ENCODE measurements at regions not wholly inside any gene's neighbourhood (a gene's known extent, or its start where the extent isn't known, plus 50 kb on each side); places are given as distances from the start of the nearest gene placed in this dataset.

- no peaks in the 10 kb centered on the region for H3K9me3 ChIP-seq (replicated peaks in 1 of 3)
- DNase-seq = no peak
- peaks cover 19 to 35% of the 10 kb centered on the region in 2 donors for H3K4me1 ChIP-seq (replicated peaks in 1 of 2)
- TF ChIP-seq, protein P1, sequence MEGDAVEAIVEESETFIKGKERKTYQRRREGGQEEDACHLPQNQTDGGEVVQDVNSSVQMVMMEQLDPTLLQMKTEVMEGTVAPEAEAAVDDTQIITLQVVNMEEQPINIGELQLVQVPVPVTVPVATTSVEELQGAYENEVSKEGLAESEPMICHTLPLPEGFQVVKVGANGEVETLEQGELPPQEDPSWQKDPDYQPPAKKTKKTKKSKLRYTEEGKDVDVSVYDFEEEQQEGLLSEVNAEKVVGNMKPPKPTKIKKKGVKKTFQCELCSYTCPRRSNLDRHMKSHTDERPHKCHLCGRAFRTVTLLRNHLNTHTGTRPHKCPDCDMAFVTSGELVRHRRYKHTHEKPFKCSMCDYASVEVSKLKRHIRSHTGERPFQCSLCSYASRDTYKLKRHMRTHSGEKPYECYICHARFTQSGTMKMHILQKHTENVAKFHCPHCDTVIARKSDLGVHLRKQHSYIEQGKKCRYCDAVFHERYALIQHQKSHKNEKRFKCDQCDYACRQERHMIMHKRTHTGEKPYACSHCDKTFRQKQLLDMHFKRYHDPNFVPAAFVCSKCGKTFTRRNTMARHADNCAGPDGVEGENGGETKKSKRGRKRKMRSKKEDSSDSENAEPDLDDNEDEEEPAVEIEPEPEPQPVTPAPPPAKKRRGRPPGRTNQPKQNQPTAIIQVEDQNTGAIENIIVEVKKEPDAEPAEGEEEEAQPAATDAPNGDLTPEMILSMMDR (IDR thresholded peaks at IDR 0.05) = no peak
- TF ChIP-seq POLR2A (IDR thresholded peaks at IDR 0.05) = no peak
- intact Hi-C loops (cut with DNase I) = loop anchor here in 1 of 2 donors (10.0 kb wide), 1 partner anchor 699 kb away; the partner anchor contains the start of gene CITED2
- H3K27ac ChIP-seq = no peak overlapping the region
- H3K36me3 ChIP-seq (replicated peaks in 1 of 2) = no peaks in the 10 kb centered on the region
- no peaks in the 10 kb centered on the region for H3K27me3 ChIP-seq
- no peak overlapping the region for H3K4me3 ChIP-seq
- WGBS, 4 donors = 68 to 78% (median 69%) methylated on average over 3 of the region's 3 CpGs
Measured at GRCh38 chr6:140073456-140073855, 699.0 kb upstream of the CITED2 start.

DNA sequence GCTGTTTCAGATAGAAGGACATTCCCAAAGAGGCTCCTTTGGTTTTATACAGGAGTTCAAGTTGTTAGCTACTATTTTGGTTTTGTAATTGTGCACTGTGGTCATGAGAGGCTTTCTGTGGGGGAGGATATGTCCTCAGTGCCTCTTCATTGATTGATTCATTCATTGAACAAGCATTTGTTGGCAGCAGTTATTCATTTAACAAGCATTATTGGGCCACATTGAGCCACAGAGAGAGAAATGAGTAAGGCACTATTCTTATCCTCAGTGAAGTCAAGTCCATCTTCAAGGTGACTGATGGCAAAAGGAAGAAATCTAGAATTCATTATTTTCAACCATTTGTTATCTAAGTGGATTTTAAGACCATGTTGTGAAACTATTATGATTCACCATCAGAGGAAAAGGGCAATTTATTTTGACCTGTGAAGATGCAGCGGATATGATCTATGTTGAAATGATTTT lies 697.2 kb upstream of the CITED2 start:
- Histone ChIP-seq H3K27me3 (no peaks in the 10 kb centered on the region), H3K4me3 (no peak overlapping the region), H3K4me1 (replicated peaks in 1 of 2) (peaks cover 15 to 27% of the 10 kb centered on the region in 2 donors), H3K27ac (peak overlapping the region in 3 of 5 donors; percentile 14 to 76 (median 35)), H3K36me3 (replicated peaks in 1 of 2) (no peaks in the 10 kb centered on the region), H3K9me3 (replicated peaks in 1 of 3) (no peaks in the 10 kb centered on the region)
- WGBS, 4 donors = 14 to 35% (median 27%) methylated on average over 1 of the region's 1 CpG
- intact Hi-C loops (cut with DNase I) = loop anchor here in 1 of 2 donors (10.0 kb wide), 1 partner anchor 697 kb away; the partner anchor contains the start of gene CITED2
- TF ChIP-seq, protein P1 (IDR thresholded peaks at IDR 0.05) = no peak
- TF ChIP-seq POLR2A (IDR thresholded peaks at IDR 0.05) = no peak
- DNase-seq = peak in 3 of 7 donors; percentile 17 to 37 (median 19)

GRCh38 chr6:140070846-140071473 lies 696.5 kb upstream of the CITED2 start:
- intact Hi-C loops (cut with DNase I) = loop anchor here in 1 of 2 donors (10.0 kb wide), 1 partner anchor 696 kb away; the partner anchor contains the start of gene CITED2
- H3K9me3 ChIP-seq (replicated peaks in 1 of 3) = no peaks in the 10 kb centered on the region
- peak in 1 of 7 donors; percentile 26 for DNase-seq
- H3K27me3 ChIP-seq = no peaks in the 10 kb centered on the region
- TF ChIP-seq, protein P1 (IDR thresholded peaks at IDR 0.05) = no peak
- TF ChIP-seq POLR2A (IDR thresholded peaks at IDR 0.05) = no peak
- no peak overlapping the region for H3K4me3 ChIP-seq
- peak overlapping the region in 3 of 5 donors; percentile 14 to 76 (median 35) for H3K27ac ChIP-seq
- 44 to 65% (median 61%) methylated on average over 3 of the region's 3 CpGs for WGBS, 4 donors
- H3K36me3 ChIP-seq (replicated peaks in 1 of 2) = no peaks in the 10 kb centered on the region
- peaks cover 15 to 27% of the 10 kb centered on the region in 2 donors for H3K4me1 ChIP-seq (replicated peaks in 1 of 2)

GRCh38 chr6:140069576-140069975 lies 695.1 kb upstream of the CITED2 start:
- TF ChIP-seq POLR2A (IDR thresholded peaks at IDR 0.05) = no peak
- TF ChIP-seq, protein P1 (IDR thresholded peaks at IDR 0.05) = no peak
- Histone ChIP-seq H3K9me3 (replicated peaks in 1 of 3) (no peaks in the 10 kb centered on the region), H3K4me3 (no peak overlapping the region), H3K27me3 (no peaks in the 10 kb centered on the region), H3K36me3 (replicated peaks in 1 of 2) (no peaks in the 10 kb centered on the region), H3K4me1 (replicated peaks in 1 of 2) (peaks cover 15 to 27% of the 10 kb centered on the region in 2 donors), H3K27ac (no peak overlapping the region)
- intact Hi-C loops (cut with DNase I) = no loop called here
- no peak for DNase-seq
